ENCODE measurements at regions not wholly inside any gene's neighbourhood (a gene's known extent, or its start where the extent isn't known, plus 50 kb on each side); places are given as distances from the start of the nearest gene placed in this dataset.

DNA sequence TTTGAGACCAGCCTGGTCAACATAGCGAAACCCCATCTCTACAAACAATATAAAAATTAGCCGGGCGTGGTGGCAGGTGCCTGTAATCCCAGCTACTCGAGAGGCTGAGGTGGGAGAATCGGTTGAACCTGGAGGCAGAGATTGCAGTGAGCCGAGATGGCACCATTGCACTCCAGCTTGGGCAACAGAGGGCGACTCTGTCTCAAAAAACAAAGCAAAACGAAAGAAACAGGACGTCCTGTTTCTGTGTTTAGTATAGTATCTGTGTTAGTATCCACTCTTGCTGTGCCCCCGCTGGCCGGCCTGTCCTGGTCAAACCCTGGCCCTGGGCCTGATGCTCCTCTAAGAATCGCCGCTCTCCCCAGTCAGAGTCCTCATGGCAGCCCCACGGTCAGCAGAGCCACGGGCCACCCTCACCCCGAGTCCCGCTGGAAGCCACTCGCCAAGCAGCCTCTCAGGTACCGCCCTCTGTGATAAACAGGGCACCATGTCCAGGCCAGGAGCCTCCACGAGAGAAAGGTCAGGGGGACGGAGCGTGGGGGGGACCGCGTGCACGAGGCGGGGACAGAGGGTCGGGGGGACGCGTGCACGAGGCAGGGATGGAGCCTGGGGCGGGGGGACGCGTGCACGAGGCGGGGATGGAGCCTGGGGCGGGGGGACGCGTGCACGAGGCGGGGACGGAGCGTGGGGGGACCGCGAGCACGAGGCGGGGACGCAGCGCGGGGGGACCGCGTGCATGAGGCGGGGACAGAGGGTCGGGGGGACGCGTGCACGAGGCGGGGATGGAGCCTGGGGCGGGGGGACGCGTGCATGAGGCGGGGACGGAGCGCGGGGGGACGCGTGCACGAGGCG is 384.5 kb downstream of the SMOC2 start:
- TF ChIP-seq, protein P1, sequence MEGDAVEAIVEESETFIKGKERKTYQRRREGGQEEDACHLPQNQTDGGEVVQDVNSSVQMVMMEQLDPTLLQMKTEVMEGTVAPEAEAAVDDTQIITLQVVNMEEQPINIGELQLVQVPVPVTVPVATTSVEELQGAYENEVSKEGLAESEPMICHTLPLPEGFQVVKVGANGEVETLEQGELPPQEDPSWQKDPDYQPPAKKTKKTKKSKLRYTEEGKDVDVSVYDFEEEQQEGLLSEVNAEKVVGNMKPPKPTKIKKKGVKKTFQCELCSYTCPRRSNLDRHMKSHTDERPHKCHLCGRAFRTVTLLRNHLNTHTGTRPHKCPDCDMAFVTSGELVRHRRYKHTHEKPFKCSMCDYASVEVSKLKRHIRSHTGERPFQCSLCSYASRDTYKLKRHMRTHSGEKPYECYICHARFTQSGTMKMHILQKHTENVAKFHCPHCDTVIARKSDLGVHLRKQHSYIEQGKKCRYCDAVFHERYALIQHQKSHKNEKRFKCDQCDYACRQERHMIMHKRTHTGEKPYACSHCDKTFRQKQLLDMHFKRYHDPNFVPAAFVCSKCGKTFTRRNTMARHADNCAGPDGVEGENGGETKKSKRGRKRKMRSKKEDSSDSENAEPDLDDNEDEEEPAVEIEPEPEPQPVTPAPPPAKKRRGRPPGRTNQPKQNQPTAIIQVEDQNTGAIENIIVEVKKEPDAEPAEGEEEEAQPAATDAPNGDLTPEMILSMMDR (IDR thresholded peaks at IDR 0.05; ENCODE audit: insufficient read depth, low read length, poor library complexity, severe bottlenecking), result no peak
- no peaks in the 10 kb centered on the region for H3K36me3 ChIP-seq (ENCODE audit: control insufficient read depth, insufficient read depth, low read length)
- no peak for DNase-seq (ENCODE audit: low read depth)
- no peaks in the 10 kb centered on the region for H3K27me3 ChIP-seq (ENCODE audit: control insufficient read depth, insufficient read depth, low read length)
- no peak overlapping the region for H3K4me3 ChIP-seq (ENCODE audit: low read depth, low read length)

DNA sequence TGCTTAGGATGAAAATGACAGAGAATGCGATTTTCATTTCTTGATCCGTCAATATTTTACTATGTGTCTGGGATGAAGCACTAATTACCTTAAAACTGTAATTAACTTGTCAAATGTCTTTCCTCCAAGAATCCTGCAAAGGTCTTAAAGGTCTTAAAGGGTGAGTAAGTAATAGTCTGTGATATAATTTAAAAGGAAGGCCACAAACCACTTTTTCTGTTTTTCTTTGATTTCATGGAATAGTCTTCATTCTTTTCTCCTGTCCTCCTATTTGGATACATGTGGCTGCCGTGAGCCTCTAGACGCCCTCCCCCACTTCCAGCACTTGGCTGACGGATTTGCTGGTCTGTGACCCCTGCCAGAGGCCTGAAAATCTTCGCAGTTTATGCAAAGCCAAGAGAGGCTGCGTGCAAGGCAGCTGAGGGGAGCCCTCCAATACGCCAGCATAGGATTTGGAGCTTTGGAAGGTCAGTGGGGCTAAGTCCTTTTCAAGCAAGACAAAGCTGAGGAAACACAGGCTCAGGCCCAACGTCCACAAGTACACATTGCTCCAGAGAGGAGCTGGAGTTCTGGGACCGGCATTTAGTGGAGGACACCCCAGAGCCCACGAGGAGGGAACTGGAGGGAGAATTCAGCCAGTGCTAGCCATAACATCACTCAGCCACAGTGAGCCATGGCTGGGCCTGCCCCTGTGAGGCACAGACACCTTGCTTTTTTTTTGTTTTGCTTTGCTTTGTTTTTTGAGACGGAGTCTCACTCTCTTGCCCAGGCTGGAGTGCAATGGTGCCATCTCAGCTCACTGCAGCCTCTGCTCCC is 382.6 kb downstream of the SMOC2 start:
- DNase-seq (ENCODE audit: low read depth), result no peak
- H3K4me3 ChIP-seq (ENCODE audit: low read depth, low read length), result no peak overlapping the region
- H3K27me3 ChIP-seq (ENCODE audit: control insufficient read depth, insufficient read depth, low read length), result no peaks in the 10 kb centered on the region
- TF ChIP-seq, protein P1 (IDR thresholded peaks at IDR 0.05; ENCODE audit: insufficient read depth, low read length, poor library complexity, severe bottlenecking), result no peak
- H3K36me3 ChIP-seq (ENCODE audit: control insufficient read depth, insufficient read depth, low read length), result no peaks in the 10 kb centered on the region

GRCh38 chr6:168822376-168822775 is 381.4 kb downstream of the SMOC2 start:
- Histone ChIP-seq H3K4me3 (ENCODE audit: low read depth, low read length) (no peak overlapping the region), H3K27me3 (ENCODE audit: control insufficient read depth, insufficient read depth, low read length) (no peaks in the 10 kb centered on the region), H3K36me3 (ENCODE audit: control insufficient read depth, insufficient read depth, low read length) (no peaks in the 10 kb centered on the region)
- TF ChIP-seq, protein P1 (IDR thresholded peaks at IDR 0.05; ENCODE audit: insufficient read depth, low read length, poor library complexity, severe bottlenecking), result no peak
- DNase-seq (ENCODE audit: low read depth), result no peak

GRCh38 chr6:168819546-168819945 is 378.6 kb downstream of the SMOC2 start:
- DNase-seq (ENCODE audit: low read depth), result no peak
- Histone ChIP-seq H3K27me3 (ENCODE audit: control insufficient read depth, insufficient read depth, low read length) (no peaks in the 10 kb centered on the region), H3K36me3 (ENCODE audit: control insufficient read depth, insufficient read depth, low read length) (no peaks in the 10 kb centered on the region), H3K4me3 (ENCODE audit: low read depth, low read length) (no peak overlapping the region)
- TF ChIP-seq, protein P1 (IDR thresholded peaks at IDR 0.05; ENCODE audit: insufficient read depth, low read length, poor library complexity, severe bottlenecking), result no peak

GRCh38 chr6:168817558-168818159 is 376.7 kb downstream of the SMOC2 start:
- no peak for DNase-seq (ENCODE audit: low read depth)
- no peaks in the 10 kb centered on the region for H3K36me3 ChIP-seq (ENCODE audit: control insufficient read depth, insufficient read depth, low read length)
- no peak overlapping the region for H3K4me3 ChIP-seq (ENCODE audit: low read depth, low read length)
- H3K27me3 ChIP-seq (ENCODE audit: control insufficient read depth, insufficient read depth, low read length), result no peaks in the 10 kb centered on the region
- TF ChIP-seq, protein P1 (IDR thresholded peaks at IDR 0.05; ENCODE audit: insufficient read depth, low read length, poor library complexity, severe bottlenecking), result no peak
